ENCODE measurements at regions not wholly inside any gene's neighbourhood (a gene's known extent, or its start where the extent isn't known, plus 50 kb on each side); places are given as distances from the start of the nearest gene placed in this dataset.
"Not testable (repeated sequence)": the region's sequence is repeated elsewhere in the genome, so short reads cannot be mapped to it uniquely, and the experiment has no call there.

GRCh38 chr3:82461049-82461889 is 699.8 kb upstream of the GBE1 start:
- intact Hi-C loops (cut with DNase I; ENCODE audit: low total_unique reads) (no loop called here), in situ Hi-C loops (cut with MboI; ENCODE audit: low sequenced_read_pairs in 4 of 4) (no loop called here)
- DNase-seq (no peak), ATAC-seq (no peak)
- Histone ChIP-seq H3K36me3 (no peaks in the 10 kb centered on the region), H3K27me3 (no peaks in the 10 kb centered on the region), H3K4me1 (no peaks in the 10 kb centered on the region), H3K27ac (no peak overlapping the region), H3K9me3 (no peaks in the 10 kb centered on the region), H3K4me3 (no peak overlapping the region)
- TF ChIP-seq POLR2A (IDR thresholded peaks at IDR 0.05) (no peak), CTCF (IDR thresholded peaks at IDR 0.05 in 4 of 5, conservative IDR thresholded peaks at IDR 0.05 in 1 of 5) (no peak)

GRCh38 chr3:82448320-82448719 is 686.9 kb upstream of the GBE1 start:
- Histone ChIP-seq H3K4me3 (no peak overlapping the region), H3K27ac (no peak overlapping the region), H3K36me3 (no peaks in the 10 kb centered on the region), H3K9me3 (no peaks in the 10 kb centered on the region), H3K4me1 (no peaks in the 10 kb centered on the region), H3K27me3 (no peaks in the 10 kb centered on the region)
- in situ Hi-C loops (cut with MboI; ENCODE audit: low sequenced_read_pairs in 4 of 4) (no loop called here), intact Hi-C loops (cut with DNase I; ENCODE audit: low total_unique reads) (no loop called here)
- no peak for ATAC-seq
- DNase-seq, result no peak
- TF ChIP-seq CTCF (IDR thresholded peaks at IDR 0.05 in 4 of 5, conservative IDR thresholded peaks at IDR 0.05 in 1 of 5), result no peak

DNA sequence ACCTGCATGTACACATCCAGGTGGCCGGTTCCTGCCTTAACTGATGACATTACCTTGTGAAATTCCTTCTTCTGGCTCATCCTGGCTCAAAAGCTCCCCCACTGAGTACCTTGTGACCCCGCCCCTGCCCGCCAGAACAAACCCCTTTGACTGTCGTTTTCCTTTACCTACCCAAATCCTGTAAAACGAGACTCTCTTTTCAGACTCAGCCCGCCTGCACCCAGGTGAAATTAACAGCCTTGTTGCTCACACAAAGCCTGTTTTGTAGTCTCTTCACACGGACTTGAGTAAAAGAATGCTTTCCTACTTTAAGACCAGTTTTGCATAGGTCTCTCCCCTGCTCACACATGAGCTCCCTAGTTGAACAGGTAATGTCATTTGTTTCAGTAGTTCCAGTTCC is 667.4 kb upstream of the GBE1 start:
- DNase-seq; H3K9me3 ChIP-seq; intact Hi-C loops (cut with DNase I; ENCODE audit: low total_unique reads); H3K4me1 ChIP-seq; H3K36me3 ChIP-seq; H3K4me3 ChIP-seq; ATAC-seq; H3K27me3 ChIP-seq; H3K27ac ChIP-seq; in situ Hi-C loops (cut with MboI; ENCODE audit: low sequenced_read_pairs in 4 of 4): not testable (repeated sequence)

DNA sequence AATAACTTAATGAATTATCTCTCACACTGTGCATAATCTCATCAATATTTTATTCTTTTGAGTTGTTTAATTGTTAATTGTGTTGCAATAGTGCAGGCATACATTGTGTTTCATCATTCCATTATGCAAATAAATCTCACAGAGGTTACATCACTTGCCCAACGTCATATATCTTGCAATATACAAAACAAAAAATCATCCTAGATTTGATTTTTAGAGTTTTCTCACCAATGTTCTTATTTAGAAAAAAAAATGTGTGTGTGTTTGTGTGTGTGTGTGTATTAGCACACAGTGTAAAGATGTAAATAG is 662.5 kb upstream of the GBE1 start:
- Histone ChIP-seq H3K4me3 (no peak overlapping the region), H3K4me1 (no peaks in the 10 kb centered on the region), H3K9me3 (no peaks in the 10 kb centered on the region), H3K27ac (no peak overlapping the region), H3K36me3 (no peaks in the 10 kb centered on the region), H3K27me3 (no peaks in the 10 kb centered on the region)
- ATAC-seq, result no peak
- DNase-seq, result no peak
- intact Hi-C loops (cut with DNase I; ENCODE audit: low total_unique reads), result no loop called here
- in situ Hi-C loops (cut with MboI; ENCODE audit: low sequenced_read_pairs in 4 of 4), result no loop called here
- no peak for TF ChIP-seq POLR2A (IDR thresholded peaks at IDR 0.05)

- intact Hi-C loops (cut with DNase I; ENCODE audit: low total_unique reads), result no loop called here
- no peak for TF ChIP-seq POLR2A (IDR thresholded peaks at IDR 0.05)
- TF ChIP-seq CTCF (IDR thresholded peaks at IDR 0.05 in 4 of 5, conservative IDR thresholded peaks at IDR 0.05 in 1 of 5), result no peak
- in situ Hi-C loops (cut with MboI; ENCODE audit: low sequenced_read_pairs in 4 of 4), result no loop called here
- ATAC-seq (no peak), DNase-seq (no peak)
- no peak overlapping the region for H3K27ac ChIP-seq
- H3K36me3 ChIP-seq, result no peaks in the 10 kb centered on the region
- no peaks in the 10 kb centered on the region for H3K4me1 ChIP-seq
- H3K4me3 ChIP-seq, result no peak overlapping the region
- H3K27me3 ChIP-seq, result no peaks in the 10 kb centered on the region
- H3K9me3 ChIP-seq, result no peaks in the 10 kb centered on the region
Measured at GRCh38 chr3:82423268-82424030, 662.0 kb upstream of the GBE1 start.
